Gastroesophageal sphincter (tissue), 4 donors: ENCODE measurements at regions not wholly inside any gene's neighbourhood (a gene's known extent, or its start where the extent isn't known, plus 50 kb on each side); places are given as distances from the start of the nearest gene placed in this dataset.

Source experiments
- ATAC-seq: fragments of 150-250 bp; one replicate; pipeline ENCODE4 v1.9.1; 2016; ENCODE audit warnings: mild to moderate bottlenecking, moderate library complexity
- H3K27ac ChIP-seq, 4 donors: fragments of 200-600 bp; sonication (generic) in 3 of 4; 1 replicate in 3 of 4; 2 replicates in 1 of 4; pipeline ENCODE4 v1.5.1; 2016 to 2019
- H3K27me3 ChIP-seq: fragments of 200-600 bp; sonication (generic); one replicate; pipeline ENCODE4 v1.5.1; 2019
- H3K36me3 ChIP-seq, 2 donors: fragments of 200-600 bp; sonication (generic); one replicate each; pipeline ENCODE4 v1.5.1; 2019; ENCODE audit warnings: control low read depth in 1 of 2
- H3K4me1 ChIP-seq, 3 donors: fragments of 200-600 bp; sonication (generic); 1 replicate in 2 of 3; 2 replicates in 1 of 3; pipeline ENCODE4 v1.5.1; 2016 to 2019; ENCODE audit warnings: control low read depth in 2 of 3
- H3K4me3 ChIP-seq, 2 donors: fragments of 200-600 bp; sonication (generic); one replicate each; pipeline ENCODE4 v1.5.1; 2019; ENCODE audit warnings: mild to moderate bottlenecking in 1 of 2, moderate library complexity in 1 of 2
- H3K9me3 ChIP-seq, 3 donors: fragments of 200-600 bp; sonication (generic); one replicate each; pipeline ENCODE4 v1.5.1; 2017 to 2019; ENCODE audit warnings: control low read depth in 2 of 3
- CTCF ChIP-seq, 4 experiments: fragments of 200-600 bp in 2 of 4; fragments of 450-650 bp in 2 of 4; sonication (generic) in 1 of 4; IDR thresholded peaks; one replicate each; pipeline ENCODE4 v1.5.1; 2017 to 2019; ENCODE audit warnings: antibody characterized with exemption in 4 of 4, mild to moderate bottlenecking in 2 of 4, moderate library complexity in 2 of 4
- EP300 ChIP-seq: sonication (generic); formaldehyde crosslinking; IDR thresholded peaks from one replicate; pipeline ENCODE4 v1.6.1; 2017; ENCODE audit warnings: antibody characterized with exemption, mild to moderate bottlenecking
- POLR2A ChIP-seq, 2 donors: fragments of 450-650 bp; IDR thresholded peaks; one replicate each; pipeline ENCODE4 v1.6.1; 2017; ENCODE audit warnings: antibody characterized with exemption in 2 of 2, mild to moderate bottlenecking in 2 of 2, moderate library complexity in 1 of 2
- POLR2AphosphoS5 ChIP-seq: sonication (generic); formaldehyde crosslinking; IDR thresholded peaks from one replicate; pipeline ENCODE4 v1.6.1; 2017; ENCODE audit warnings: antibody characterized with exemption
- WGBS, 2 donors: methylation state at CpG; one replicate each; pipeline ENCODE4 v1.1.5; 2018; ENCODE audit warnings: low coverage in 1 of 2; 5-methylcytosine and 5-hydroxymethylcytosine counted together

- Histone ChIP-seq H3K4me3 (no peak overlapping the region), H3K9me3 (no peaks in the 10 kb centered on the region), H3K4me1 (no peaks in the 10 kb centered on the region), H3K27ac (no peak overlapping the region), H3K27me3 (no peaks in the 10 kb centered on the region), H3K36me3 (no peaks in the 10 kb centered on the region)
- WGBS, 2 donors = 59 to 65% methylated on average over 2 of the region's 2 CpGs
- ATAC-seq = no peak
- TF ChIP-seq EP300 = no peak
- no peak for TF ChIP-seq CTCF (IDR thresholded peaks at IDR 0.05)
- no peak for TF ChIP-seq POLR2AphosphoS5
- TF ChIP-seq POLR2A (IDR thresholded peaks at IDR 0.05) = no peak
Measured at GRCh38 chr4:23070848-23071570, 378.3 kb downstream of the GBA3 start.

- Histone ChIP-seq H3K27me3 (no peaks in the 10 kb centered on the region), H3K36me3 (no peaks in the 10 kb centered on the region), H3K9me3 (no peaks in the 10 kb centered on the region), H3K4me3 (no peak overlapping the region), H3K4me1 (no peaks in the 10 kb centered on the region), H3K27ac (no peak overlapping the region)
- WGBS, 2 donors = 73 to 82% methylated on average over 1 to 3 of the region's 3 CpGs
- no peak for TF ChIP-seq CTCF (IDR thresholded peaks at IDR 0.05)
- no peak for TF ChIP-seq POLR2AphosphoS5
- ATAC-seq = no peak
Measured at GRCh38 chr4:23068756-23069155, 376.0 kb downstream of the GBA3 start.

- Histone ChIP-seq H3K9me3 (no peaks in the 10 kb centered on the region), H3K36me3 (no peaks in the 10 kb centered on the region), H3K27ac (no peak overlapping the region), H3K27me3 (no peaks in the 10 kb centered on the region), H3K4me1 (no peaks in the 10 kb centered on the region), H3K4me3 (no peak overlapping the region)
- no peak for TF ChIP-seq POLR2A (IDR thresholded peaks at IDR 0.05)
- no peak for TF ChIP-seq CTCF (IDR thresholded peaks at IDR 0.05)
- TF ChIP-seq POLR2AphosphoS5 = no peak
- TF ChIP-seq EP300 = no peak
- no peak for ATAC-seq
- 94 to 95% methylated on average over 5 of the region's 5 CpGs for WGBS, 2 donors
Measured at GRCh38 chr4:23068287-23068686, 375.6 kb downstream of the GBA3 start.

GRCh38 chr4:23062188-23062587, 369.5 kb downstream of the GBA3 start:
- no peaks in the 10 kb centered on the region for H3K9me3 ChIP-seq
- no peaks in the 10 kb centered on the region for H3K4me1 ChIP-seq
- H3K4me3 ChIP-seq = no peak overlapping the region
- TF ChIP-seq CTCF (IDR thresholded peaks at IDR 0.05) (no peak), POLR2AphosphoS5 (no peak), EP300 (no peak), POLR2A (IDR thresholded peaks at IDR 0.05) (no peak)
- 81 to 92% methylated on average over 1 to 2 of the region's 2 CpGs for WGBS, 2 donors
- no peak overlapping the region for H3K27ac ChIP-seq
- H3K36me3 ChIP-seq = no peaks in the 10 kb centered on the region
- no peaks in the 10 kb centered on the region for H3K27me3 ChIP-seq
- no peak for ATAC-seq

- H3K27ac ChIP-seq = no peak overlapping the region
- H3K27me3 ChIP-seq = no peaks in the 10 kb centered on the region
- no peaks in the 10 kb centered on the region for H3K4me1 ChIP-seq
- TF ChIP-seq EP300 (no peak), POLR2A (IDR thresholded peaks at IDR 0.05) (no peak), CTCF (IDR thresholded peaks at IDR 0.05) (no peak), POLR2AphosphoS5 (no peak)
- WGBS, 2 donors = 40 to 57% methylated on average over 1 to 3 of the region's 3 CpGs
- ATAC-seq = no peak
- H3K4me3 ChIP-seq = no peak overlapping the region
- H3K36me3 ChIP-seq = no peaks in the 10 kb centered on the region
- H3K9me3 ChIP-seq = no peaks in the 10 kb centered on the region
Measured at GRCh38 chr4:23061431-23061830, 368.7 kb downstream of the GBA3 start.
